ENCODE measurements at regions not wholly inside any gene's neighbourhood (a gene's known extent, or its start where the extent isn't known, plus 50 kb on each side); places are given as distances from the start of the nearest gene placed in this dataset.
"Not testable (repeated sequence)": the region's sequence is repeated elsewhere in the genome, so short reads cannot be mapped to it uniquely, and the experiment has no call there.

DNA sequence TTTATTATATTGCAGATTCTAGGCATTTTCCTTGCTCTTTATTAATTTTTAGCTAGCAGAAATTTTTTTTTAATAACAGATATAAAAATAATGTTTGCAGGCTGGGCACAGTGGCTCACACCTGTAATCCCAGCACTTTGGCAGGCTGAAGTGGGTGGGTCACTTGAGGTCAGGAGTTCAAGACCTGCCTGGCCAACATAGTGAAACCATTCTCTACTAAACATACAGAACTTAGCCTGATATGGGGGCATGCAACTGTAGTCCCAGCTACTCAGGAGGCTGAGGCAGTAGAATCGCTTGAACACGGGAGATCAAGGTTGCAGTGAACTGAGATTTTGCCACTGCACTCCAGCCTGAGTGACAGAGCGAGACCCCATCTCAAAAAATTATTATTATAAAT is 304.6 kb upstream of the KCND2 start:
- not testable (repeated sequence) for DNase-seq

DNA sequence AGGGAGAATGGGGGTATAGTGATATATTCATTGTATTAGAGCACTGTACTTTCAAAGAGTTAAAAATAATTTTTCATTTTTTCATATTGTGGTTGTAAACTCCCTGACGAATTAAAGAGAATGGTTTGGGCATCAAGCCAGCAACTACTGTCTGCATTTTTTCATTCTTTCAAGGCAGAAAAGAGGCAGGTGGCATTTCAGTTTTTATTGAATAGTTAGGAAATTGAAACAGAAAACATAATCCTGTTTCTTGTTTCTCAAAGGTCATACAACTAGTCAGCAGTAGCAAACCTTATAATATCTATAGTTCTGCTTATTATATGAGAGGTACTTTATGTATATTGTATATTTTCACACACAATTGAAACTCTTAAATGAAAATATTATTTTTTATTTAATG is 303.9 kb upstream of the KCND2 start:
- DNase-seq: no peak

GRCh38 chr7:119969763-119970162 is 303.2 kb upstream of the KCND2 start:
- no peak for DNase-seq

DNA sequence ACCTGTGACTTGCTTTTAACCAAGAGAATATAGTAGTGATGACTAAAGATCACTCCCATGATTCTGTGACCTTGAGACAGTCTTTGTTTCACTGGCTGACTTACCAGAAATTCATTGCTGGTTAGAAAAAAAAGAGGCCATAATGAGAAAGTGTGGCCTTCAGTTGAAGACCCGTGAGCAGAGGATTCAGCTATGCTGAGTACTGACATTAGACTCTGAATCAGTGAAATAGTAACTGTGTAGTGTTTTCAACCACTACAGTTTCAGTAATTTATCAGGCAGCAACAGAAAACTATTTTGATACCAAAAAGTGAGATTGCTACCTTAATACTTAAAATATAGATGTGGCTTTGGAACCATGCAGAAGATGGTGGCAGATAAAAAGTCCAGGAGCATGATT is 298.0 kb upstream of the KCND2 start:
- DNase-seq: no peak

DNA sequence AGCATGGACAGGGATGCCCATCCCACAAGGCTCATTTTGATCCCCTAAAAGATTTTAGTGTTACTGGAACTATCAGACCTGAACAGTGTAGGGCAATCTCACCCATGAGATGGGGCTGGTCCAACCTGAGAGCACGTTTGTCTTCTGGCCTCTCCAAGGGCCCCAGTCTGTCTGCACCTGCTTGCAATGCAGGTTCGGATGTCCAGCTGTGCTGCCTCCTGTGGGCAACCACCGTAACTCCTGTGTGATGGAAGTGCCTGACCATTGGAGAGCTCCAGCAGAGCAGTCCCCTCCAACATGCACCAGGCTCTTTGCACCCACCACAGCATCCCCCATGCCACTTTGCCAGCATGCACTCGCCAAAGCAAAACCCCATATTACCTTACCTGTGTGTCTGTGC is 290.1 kb upstream of the KCND2 start:
- DNase-seq: no peak

- DNase-seq: no peak
These were observed 289.5 kb upstream of the KCND2 start for GRCh38 chr7:119983468-119983867.

- no peak for DNase-seq
These were observed 288.7 kb upstream of the KCND2 start for GRCh38 chr7:119984247-119984646.

DNA sequence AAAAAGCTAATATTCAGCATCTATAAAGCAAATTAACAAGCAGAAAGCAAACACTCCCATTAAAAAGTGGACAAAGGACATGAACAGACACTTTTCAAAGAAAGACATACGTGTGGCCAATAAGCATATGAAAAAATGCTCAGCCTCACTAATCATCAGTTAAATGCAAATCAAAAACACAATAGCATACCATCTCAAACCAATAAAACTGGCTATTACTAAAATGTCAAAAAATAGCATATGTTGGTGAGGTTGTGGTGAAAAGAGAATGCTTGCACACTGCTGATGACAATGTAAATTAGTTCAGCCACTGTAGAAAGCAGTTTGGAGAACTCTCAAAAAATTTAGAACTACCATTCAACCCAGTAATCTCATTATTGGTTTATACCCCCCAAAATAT is 284.6 kb upstream of the KCND2 start:
- no peak for DNase-seq

- no peak for DNase-seq
These were observed 278.0 kb upstream of the KCND2 start for GRCh38 chr7:119994928-119995327.

- no peak for DNase-seq
These were observed 276.3 kb upstream of the KCND2 start for GRCh38 chr7:119996634-119997033.

GRCh38 chr7:119999738-120000475 is 273.1 kb upstream of the KCND2 start:
- DNase-seq: no peak

- no peak for DNase-seq
These were observed 267.3 kb upstream of the KCND2 start for GRCh38 chr7:120005720-120006119.

GRCh38 chr7:120014301-120014700 is 258.7 kb upstream of the KCND2 start:
- not testable (repeated sequence) for DNase-seq

- no peak for DNase-seq
These were observed 258.0 kb upstream of the KCND2 start for GRCh38 chr7:120014925-120015465.

- DNase-seq: no peak
These were observed 251.9 kb upstream of the KCND2 start for GRCh38 chr7:120021085-120021484.

DNA sequence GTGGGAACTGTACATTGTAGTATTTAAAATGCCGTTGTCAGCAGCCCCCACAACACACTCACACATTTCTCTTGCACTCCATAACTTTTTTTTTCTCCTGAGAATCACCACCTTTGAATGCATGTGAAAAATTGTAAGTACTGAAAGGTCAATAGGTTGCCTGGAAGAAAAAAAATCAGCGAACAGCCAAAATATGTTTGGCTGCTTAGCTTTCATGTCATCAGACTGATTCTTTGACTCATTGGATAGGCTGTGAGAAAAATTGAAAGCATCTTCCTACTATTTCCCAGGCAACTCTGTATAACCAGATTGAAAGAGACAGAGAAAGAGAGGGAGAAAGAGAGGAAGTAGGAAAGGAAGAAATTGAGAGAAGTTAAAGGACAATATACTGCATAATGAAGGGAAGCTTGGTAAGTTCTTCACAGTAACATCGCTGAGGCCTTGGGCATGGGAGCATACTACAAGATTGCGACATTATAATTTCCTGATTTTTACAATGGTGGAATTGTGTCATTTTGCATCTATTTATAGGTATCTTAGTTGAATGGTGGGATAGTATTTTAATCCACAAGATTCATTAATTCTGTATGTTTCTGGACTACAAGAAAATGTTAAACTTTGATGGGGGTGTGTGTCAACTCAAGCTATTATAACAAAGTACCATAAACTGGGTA is 249.3 kb upstream of the KCND2 start:
- DNase-seq: no peak

- no peak for DNase-seq
These were observed 244.3 kb upstream of the KCND2 start for GRCh38 chr7:120028636-120029035.

DNA sequence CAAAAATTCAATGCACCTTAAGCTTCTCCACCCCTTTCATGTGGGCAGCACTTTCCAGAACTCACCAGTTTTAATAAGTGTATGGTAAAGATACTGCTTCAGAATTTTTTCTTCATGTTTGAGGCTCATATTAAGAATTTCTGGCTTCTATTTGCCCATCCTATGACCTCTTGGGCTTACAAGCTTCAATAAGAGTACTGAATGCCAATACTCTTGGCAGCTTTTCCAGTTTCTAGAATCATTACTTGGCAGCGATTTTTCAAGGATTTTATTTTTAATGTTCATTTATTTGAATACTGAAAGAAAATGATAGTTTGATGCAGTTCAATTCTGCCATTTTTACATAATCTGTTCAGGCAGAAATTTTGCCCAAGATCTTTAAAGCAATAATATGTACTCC is 242.1 kb upstream of the KCND2 start:
- DNase-seq: no peak

DNA sequence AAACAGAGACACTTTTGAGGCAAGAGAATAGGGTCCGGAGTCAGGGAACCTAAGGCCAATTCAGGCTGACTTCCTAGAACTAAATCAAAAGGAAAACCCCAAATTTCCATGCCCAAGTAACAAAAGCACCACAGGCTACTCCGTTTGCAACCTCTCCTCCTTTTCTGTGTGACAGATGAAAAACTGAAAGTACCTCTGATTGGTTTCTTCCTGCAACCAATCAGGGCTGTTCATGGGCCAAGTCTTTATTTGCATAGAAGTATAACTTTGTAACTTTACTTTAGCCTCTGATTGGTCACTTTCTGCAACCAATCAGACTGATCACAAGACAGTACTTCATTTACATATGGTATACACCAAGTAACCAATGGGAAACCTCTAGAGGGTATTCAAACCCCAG is 239.9 kb upstream of the KCND2 start:
- no peak for DNase-seq

GRCh38 chr7:120039138-120039537 is 233.8 kb upstream of the KCND2 start:
- DNase-seq: no peak

DNA sequence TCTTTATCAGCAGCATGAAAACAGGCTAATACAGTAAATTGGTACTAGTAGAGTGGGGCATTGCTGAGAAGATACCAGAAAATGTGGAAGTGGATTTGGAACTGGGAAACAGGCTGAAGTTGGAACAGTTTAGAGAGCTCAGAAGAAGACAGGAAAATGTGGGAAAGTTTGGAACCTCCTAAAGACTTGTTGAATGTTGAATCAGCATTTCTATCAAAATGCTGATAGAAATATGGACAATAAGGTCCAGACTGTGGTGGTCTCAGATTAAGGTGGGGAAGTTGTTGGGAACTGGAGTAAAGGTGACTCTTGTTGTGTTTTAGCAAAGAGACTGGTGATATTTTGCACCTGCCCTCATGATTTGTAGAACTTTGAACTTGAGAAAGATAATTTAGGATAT is 231.2 kb upstream of the KCND2 start:
- no peak for DNase-seq

DNA sequence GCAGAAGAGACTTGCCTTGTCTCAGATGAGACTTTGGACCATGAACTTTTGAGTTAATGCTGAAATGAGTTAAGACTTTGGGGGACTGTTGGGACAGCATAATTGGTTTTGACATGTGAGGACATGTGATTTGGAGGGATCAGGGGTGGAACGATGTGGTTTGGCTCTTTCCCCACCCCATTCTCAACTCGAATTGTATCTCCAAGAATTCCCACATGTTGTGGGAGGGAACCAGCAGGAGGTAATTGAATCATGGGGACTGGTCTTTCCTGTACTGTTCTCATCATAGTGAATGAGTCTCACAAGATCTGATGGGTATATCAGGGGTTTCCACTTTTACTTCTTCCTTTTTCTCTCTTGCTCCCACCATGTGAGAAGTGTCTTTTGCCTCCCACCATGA is 229.7 kb upstream of the KCND2 start:
- no peak for DNase-seq

GRCh38 chr7:120052884-120053382 is 220.0 kb upstream of the KCND2 start:
- DNase-seq: no peak

DNA sequence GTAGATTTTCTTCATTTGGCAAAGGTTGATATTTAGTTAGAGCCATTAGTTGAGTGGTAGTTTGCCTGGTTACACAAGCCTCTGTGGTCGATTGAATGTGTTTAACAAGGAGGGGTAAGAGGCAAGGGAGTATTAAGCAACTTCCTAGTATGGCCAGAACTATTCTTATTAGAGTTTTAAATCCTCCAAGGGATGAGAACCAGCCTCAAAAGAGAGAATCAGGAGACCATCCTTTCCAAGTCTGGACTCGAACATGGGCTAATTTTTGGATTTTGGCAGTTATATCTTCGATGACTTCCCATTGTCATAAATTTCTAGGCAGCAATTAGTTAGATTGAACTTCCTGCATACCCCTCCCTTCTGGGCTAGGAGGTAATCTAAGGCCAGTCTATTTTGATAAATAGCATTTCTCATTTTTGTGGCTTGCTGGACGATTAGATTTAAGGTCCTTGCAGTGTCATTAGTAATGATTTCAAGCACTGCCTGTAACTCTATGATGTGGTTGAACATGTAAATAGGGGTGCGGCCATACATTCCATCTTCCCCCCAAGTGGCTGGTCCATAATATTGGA is 219.5 kb upstream of the KCND2 start:
- no peak for DNase-seq
